ENCODE measurements at regions not wholly inside any gene's neighbourhood (a gene's known extent, or its start where the extent isn't known, plus 50 kb on each side); places are given as distances from the start of the nearest gene placed in this dataset.

DNA sequence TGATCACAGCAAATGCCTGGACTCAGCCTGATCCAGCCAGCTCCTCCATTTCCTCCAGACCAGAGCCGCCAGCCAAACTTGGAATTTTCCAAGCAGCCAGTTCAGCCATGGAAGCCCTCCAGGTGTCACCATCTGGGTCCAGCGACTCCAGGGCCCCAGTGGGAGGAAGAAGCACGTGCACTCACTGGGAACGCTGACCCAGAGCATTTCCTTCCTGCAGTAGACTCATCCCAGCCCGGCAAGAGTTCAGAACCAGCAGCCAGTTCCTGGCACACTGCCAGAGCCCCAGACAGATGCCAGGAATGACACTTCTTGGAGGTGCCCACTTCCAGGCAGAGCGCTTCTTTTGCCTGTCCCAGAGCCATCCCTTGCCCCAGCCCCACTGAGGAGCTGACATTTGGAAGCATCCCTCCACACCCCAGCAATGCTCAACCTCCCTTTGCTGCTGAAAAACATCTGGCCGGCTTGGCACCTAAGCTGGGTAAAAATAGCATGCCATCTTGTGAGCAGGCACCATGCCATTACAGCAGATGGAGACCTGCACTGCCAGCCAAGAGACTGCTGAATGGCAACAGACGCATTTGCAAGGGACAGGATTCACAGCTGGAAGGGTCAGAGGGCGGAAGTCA lies 460.3 kb upstream of the PROK2 start:
- TF ChIP-seq, protein P1, sequence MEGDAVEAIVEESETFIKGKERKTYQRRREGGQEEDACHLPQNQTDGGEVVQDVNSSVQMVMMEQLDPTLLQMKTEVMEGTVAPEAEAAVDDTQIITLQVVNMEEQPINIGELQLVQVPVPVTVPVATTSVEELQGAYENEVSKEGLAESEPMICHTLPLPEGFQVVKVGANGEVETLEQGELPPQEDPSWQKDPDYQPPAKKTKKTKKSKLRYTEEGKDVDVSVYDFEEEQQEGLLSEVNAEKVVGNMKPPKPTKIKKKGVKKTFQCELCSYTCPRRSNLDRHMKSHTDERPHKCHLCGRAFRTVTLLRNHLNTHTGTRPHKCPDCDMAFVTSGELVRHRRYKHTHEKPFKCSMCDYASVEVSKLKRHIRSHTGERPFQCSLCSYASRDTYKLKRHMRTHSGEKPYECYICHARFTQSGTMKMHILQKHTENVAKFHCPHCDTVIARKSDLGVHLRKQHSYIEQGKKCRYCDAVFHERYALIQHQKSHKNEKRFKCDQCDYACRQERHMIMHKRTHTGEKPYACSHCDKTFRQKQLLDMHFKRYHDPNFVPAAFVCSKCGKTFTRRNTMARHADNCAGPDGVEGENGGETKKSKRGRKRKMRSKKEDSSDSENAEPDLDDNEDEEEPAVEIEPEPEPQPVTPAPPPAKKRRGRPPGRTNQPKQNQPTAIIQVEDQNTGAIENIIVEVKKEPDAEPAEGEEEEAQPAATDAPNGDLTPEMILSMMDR (IDR thresholded peaks at IDR 0.05; ENCODE audit: extremely low read depth in 1 of 2, insufficient read depth in 1 of 2, low read depth in 1 of 2, low read length in 2 of 2) = no peak
- TF ChIP-seq EZH2 (IDR thresholded peaks at IDR 0.05; ENCODE audit: borderline replicate concordance, low read depth, low read length, severe bottlenecking) (no peak), JUN (IDR thresholded peaks at IDR 0.05; ENCODE audit: borderline replicate concordance, insufficient read depth, insufficient read length, low read depth) (no peak), POLR2AphosphoS5 (IDR thresholded peaks at IDR 0.05; ENCODE audit: insufficient read depth, low read depth, low read length) (peak; percentile 16)
- TF ChIP-seq, protein P2, sequence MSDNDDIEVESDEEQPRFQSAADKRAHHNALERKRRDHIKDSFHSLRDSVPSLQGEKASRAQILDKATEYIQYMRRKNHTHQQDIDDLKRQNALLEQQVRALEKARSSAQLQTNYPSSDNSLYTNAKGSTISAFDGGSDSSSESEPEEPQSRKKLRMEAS (IDR thresholded peaks at IDR 0.05; ENCODE audit: insufficient read depth, insufficient read length) = peak; percentile 45

Data from endothelial cell of umbilical vein (primary cell).